Esophagus squamous epithelium (tissue), 5 donors: ENCODE measurements at regions not wholly inside any gene's neighbourhood (a gene's known extent, or its start where the extent isn't known, plus 50 kb on each side); places are given as distances from the start of the nearest gene placed in this dataset.

ENCODE experiments used
- DNase-seq: peaks from one replicate; lab custom pipeline; 2025; lab: John Stamatoyannopoulos, UW
- H3K27ac ChIP-seq, 4 donors: fragments of 200-600 bp; sonication (generic); one replicate each; pipeline ENCODE4 v1.5.1; 2016 to 2019; ENCODE audit warnings: mild to moderate bottlenecking in 1 of 4
- H3K27me3 ChIP-seq, 4 donors: fragments of 200-600 bp; sonication (generic); 1 replicate in 3 of 4; 2 replicates in 1 of 4; pipeline versions ENCODE4 v1.5.1 to v1.6.0; 2017 to 2021; ENCODE audit warnings: antibody characterized with exemption in 1 of 4
- H3K36me3 ChIP-seq, 3 donors: fragments of 200-600 bp; sonication (generic); one replicate each; pipeline ENCODE4 v1.5.1; 2016 to 2019
- H3K4me1 ChIP-seq, 3 donors: fragments of 200-600 bp; sonication (generic); one replicate each; pipeline ENCODE4 v1.5.1; 2017 to 2019
- H3K4me3 ChIP-seq, 4 donors: fragments of 200-600 bp; sonication (generic); 1 replicate in 3 of 4; 2 replicates in 1 of 4; pipeline ENCODE4 v1.5.1; 2016 to 2019; ENCODE audit warnings: mild to moderate bottlenecking in 2 of 4, moderate library complexity in 1 of 4
- H3K9me3 ChIP-seq, 3 donors: fragments of 200-600 bp; sonication (generic); one replicate each; pipeline ENCODE4 v1.5.1; 2016 to 2019
- POLR2A ChIP-seq, 4 donors: fragments of 450-650 bp; IDR thresholded peaks; one replicate each; pipeline ENCODE4 v1.6.1; 2017; ENCODE audit warnings: antibody characterized with exemption in 4 of 4, mild to moderate bottlenecking in 4 of 4, moderate library complexity in 3 of 4
- WGBS, 2 donors: methylation state at CpG; one replicate each; pipeline ENCODE4 v1.1.5; 2018; 5-methylcytosine and 5-hydroxymethylcytosine counted together
- intact Hi-C: fragments of 100-400 bp; cut with DNase I; formaldehyde crosslinking; loops from one replicate; pipeline ENCODE4 v1.15.0; 2022
- small RNA-seq, 4 donors: library from RNA; depleted of rRNA; stranded (forward); fragments of <200 nt; gene quantifications; one replicate each; pipeline ENCODE3, GENCODE V24; 2016
- TF ChIP-seq, protein P1 (sequence below), 6 experiments: fragments of 450-650 bp in 4 of 6; fragments of 200-600 bp in 2 of 6; sonication (generic) in 2 of 6; IDR thresholded peaks; one replicate each; pipeline ENCODE4 v1.5.1; 2016 to 2019; ENCODE audit warnings: antibody characterized with exemption in 6 of 6, mild to moderate bottlenecking in 4 of 6, moderate library complexity in 4 of 6
- donor health status: DM: yes; HTN: yes; CAD: no.

DNA sequence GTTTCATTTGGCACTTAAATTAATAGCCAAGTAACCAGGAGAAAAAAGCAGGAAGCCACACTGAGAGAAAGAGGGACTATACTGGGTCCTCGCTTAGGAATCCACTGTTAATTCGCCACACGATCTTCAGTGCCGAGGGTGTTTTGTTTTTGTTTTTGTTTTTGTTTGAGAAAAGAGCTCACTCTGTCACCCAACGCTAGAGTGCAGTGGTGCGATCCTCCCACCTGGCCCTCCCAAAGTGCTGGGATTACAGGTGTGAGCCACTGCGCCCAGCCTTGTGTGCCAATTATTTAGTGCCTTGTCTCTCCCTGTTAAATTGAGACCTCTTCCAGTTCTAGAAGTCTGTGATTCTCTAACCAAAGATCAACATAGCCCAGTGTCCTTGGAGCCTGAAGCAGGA, 53.8 kb upstream of the TPM1 start:
- DNase-seq, result no peak
- H3K27ac ChIP-seq, result no peak overlapping the region
- intact Hi-C loops, result no loop called here
- peaks cover 0 to 7% (median 0%) of the 10 kb centered on the region in 3 donors for H3K4me1 ChIP-seq
- no peaks in the 10 kb centered on the region for H3K9me3 ChIP-seq
- WGBS, 2 donors, result 83 to 95% methylated on average over 7 of the region's 7 CpGs
- TF ChIP-seq POLR2A (IDR thresholded peaks at IDR 0.05), result no peak
- TF ChIP-seq, protein P1, sequence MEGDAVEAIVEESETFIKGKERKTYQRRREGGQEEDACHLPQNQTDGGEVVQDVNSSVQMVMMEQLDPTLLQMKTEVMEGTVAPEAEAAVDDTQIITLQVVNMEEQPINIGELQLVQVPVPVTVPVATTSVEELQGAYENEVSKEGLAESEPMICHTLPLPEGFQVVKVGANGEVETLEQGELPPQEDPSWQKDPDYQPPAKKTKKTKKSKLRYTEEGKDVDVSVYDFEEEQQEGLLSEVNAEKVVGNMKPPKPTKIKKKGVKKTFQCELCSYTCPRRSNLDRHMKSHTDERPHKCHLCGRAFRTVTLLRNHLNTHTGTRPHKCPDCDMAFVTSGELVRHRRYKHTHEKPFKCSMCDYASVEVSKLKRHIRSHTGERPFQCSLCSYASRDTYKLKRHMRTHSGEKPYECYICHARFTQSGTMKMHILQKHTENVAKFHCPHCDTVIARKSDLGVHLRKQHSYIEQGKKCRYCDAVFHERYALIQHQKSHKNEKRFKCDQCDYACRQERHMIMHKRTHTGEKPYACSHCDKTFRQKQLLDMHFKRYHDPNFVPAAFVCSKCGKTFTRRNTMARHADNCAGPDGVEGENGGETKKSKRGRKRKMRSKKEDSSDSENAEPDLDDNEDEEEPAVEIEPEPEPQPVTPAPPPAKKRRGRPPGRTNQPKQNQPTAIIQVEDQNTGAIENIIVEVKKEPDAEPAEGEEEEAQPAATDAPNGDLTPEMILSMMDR (IDR thresholded peaks at IDR 0.05), result no peak
- no peaks in the 10 kb centered on the region for H3K36me3 ChIP-seq
- peaks cover 0 to 7% (median 0%) of the 10 kb centered on the region in 4 donors for H3K27me3 ChIP-seq
- H3K4me3 ChIP-seq, result no peak overlapping the region

DNA sequence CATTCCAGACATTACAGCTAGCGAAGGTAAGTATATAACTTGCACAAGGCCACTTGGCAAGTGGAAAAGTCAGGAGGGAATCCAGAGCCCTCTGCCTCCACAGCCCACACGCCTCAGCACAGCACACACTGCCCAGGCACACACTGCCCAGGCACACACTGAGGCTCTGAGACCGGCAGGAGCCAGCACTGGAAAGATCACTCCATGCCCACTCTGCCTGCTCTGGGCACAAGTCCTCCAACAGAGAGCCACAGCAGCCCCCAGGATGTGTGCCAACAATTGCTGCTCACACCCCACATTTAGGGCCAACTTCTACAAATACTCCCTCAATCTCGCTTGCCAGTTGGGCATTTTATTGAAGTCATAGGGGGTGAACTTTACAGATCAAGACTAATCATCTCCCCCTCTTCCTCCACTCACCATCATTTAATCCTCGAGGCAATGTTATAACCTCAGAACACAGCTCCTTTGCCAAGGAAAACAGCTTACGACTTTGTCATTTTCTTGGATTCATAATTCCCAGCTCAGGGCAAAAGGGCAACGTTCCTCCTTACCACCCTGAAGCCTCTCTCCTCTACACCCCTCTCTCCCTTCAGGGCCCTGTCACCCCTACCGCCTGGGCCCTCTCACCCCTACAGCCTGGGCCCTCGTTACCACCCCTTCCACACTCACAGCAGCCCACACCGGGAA, 53.0 kb upstream of the TPM1 start:
- Histone ChIP-seq H3K27ac (no peak overlapping the region), H3K4me1 (peaks cover 0 to 7% (median 0%) of the 10 kb centered on the region in 3 donors), H3K27me3 (peaks cover 0 to 7% (median 0%) of the 10 kb centered on the region in 4 donors), H3K4me3 (no peak overlapping the region), H3K9me3 (no peaks in the 10 kb centered on the region), H3K36me3 (no peaks in the 10 kb centered on the region)
- WGBS, 2 donors, result 44 to 46% methylated on average over 9 of the region's 10 CpGs
- DNase-seq, result no peak
- TF ChIP-seq, protein P1 (IDR thresholded peaks at IDR 0.05), result no peak
- TF ChIP-seq POLR2A (IDR thresholded peaks at IDR 0.05), result no peak
- intact Hi-C loops, result no loop called here

DNA sequence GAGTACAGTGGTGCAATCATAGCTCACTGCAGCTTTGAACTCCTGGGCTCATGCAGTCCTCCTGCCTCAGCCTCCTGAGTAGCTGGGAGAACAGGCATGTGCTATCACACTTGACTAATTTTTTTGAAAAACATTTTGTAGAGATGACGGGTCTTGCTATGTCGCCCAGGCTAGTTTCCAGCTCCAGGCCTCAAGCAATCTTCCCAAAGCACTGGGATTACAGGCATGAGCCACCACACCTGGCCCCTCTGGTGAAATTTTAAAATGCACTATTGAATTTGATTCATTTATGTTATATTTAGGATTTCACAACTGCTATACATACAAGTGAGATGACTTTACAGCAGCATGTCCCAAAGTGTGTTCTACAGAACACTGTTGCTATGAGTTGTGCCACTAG, 50.8 kb upstream of the TPM1 start:
- DNase-seq, result no peak
- Histone ChIP-seq H3K36me3 (no peaks in the 10 kb centered on the region), H3K27ac (no peak overlapping the region), H3K9me3 (no peaks in the 10 kb centered on the region), H3K4me1 (peaks cover 0 to 7% (median 0%) of the 10 kb centered on the region in 3 donors), H3K4me3 (no peak overlapping the region), H3K27me3 (peaks cover 0 to 7% (median 0%) of the 10 kb centered on the region in 4 donors)
- TF ChIP-seq, protein P1 (IDR thresholded peaks at IDR 0.05), result no peak
- no peak for TF ChIP-seq POLR2A (IDR thresholded peaks at IDR 0.05)
- intact Hi-C loops, result no loop called here
- 0 to 19% methylated on average over 1 to 2 of the region's 2 CpGs for WGBS, 2 donors

DNA sequence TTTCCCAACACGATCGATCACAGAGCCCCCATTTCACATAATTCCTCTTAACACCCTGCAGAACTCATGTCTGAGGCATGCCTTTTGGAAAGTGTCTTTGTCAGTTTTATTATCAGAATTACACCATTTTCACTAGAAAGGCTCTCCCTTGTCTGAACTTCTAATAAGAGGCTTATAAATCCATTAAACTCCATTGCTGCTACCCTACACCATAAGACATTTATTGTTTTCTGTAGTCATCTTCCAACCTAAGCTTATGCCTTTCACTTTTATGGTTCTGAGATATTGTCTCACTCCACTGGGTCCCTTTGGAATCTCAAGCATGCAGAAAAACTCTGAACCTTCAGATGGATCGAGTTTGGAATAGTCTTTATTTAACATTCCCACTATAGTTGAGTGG, 50.2 kb upstream of the TPM1 start:
- Histone ChIP-seq H3K36me3 (no peaks in the 10 kb centered on the region), H3K4me1 (peaks cover 0 to 7% (median 0%) of the 10 kb centered on the region in 3 donors), H3K9me3 (no peaks in the 10 kb centered on the region), H3K4me3 (no peak overlapping the region), H3K27ac (no peak overlapping the region), H3K27me3 (peaks cover 0 to 7% (median 0%) of the 10 kb centered on the region in 4 donors)
- DNase-seq, result no peak
- intact Hi-C loops, result no loop called here
- WGBS, 2 donors, result 82 to 88% methylated on average over 3 of the region's 3 CpGs
- no peak for TF ChIP-seq POLR2A (IDR thresholded peaks at IDR 0.05)
- TF ChIP-seq, protein P1 (IDR thresholded peaks at IDR 0.05), result no peak

Small RNAs in the stretch of these regions (small RNA-seq; reads per million reads assigned to genes)
- gene MIR190A (0 to 0.85 (median 0.33) reads per million in 4 donors), gene MIR6085 (0 reads per million in 4 donors), gene MIR8067 (0 reads per million in 4 donors), gene RF00017 (0 reads per million in 4 donors)
